ENCODE measurements at regions not wholly inside any gene's neighbourhood (a gene's known extent, or its start where the extent isn't known, plus 50 kb on each side); places are given as distances from the start of the nearest gene placed in this dataset.

- DNase-seq (ENCODE audit: low spot score): peak; percentile 51
These were observed 59.8 kb upstream of the PPP2R5A start for GRCh38 chr1:212225416-212225815.

DNA sequence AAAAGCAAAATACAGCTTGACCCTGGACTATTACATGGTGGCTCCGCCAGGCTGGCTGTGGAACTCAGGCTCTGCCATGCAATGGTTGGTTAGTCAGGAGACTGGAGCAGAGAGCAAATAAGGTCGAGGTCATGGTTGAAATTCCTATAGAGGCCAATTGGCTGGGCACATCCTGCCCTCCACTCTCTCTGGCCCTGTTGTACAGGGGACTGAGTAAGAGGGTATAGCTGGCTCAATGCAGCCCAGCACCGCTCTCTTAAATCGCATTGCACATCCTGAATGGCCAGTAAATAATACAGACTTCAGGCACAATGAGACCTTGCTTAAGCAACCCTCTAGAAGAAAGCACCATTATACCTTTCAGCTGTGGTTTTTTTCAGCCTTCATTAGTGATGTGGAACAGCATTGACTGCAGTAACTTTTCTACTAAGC lies 59.3 kb upstream of the PPP2R5A start:
- DNase-seq (ENCODE audit: low spot score): no peak

- DNase-seq (ENCODE audit: low spot score): no peak
These were observed 58.7 kb upstream of the PPP2R5A start for GRCh38 chr1:212226467-212226866.

DNA sequence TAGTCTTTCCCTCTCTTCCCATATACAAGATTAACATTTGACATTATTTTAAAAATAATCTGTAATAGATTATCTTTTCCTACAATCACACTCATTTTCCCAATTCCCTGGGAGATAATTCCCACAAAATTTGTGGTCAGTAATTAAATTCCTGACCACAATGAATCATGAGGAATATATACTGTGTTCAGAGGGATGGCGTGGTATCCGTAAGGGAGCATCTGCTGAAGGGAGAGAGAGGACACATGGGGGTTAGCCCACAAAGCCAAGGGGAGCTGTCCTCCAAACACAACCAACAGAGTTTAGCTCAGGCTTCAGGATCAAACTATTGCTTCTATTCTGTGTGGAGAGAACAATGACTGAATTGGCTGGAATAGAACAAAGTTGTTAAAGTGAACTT lies 57.1 kb upstream of the PPP2R5A start:
- DNase-seq (ENCODE audit: low spot score): no peak

DNA sequence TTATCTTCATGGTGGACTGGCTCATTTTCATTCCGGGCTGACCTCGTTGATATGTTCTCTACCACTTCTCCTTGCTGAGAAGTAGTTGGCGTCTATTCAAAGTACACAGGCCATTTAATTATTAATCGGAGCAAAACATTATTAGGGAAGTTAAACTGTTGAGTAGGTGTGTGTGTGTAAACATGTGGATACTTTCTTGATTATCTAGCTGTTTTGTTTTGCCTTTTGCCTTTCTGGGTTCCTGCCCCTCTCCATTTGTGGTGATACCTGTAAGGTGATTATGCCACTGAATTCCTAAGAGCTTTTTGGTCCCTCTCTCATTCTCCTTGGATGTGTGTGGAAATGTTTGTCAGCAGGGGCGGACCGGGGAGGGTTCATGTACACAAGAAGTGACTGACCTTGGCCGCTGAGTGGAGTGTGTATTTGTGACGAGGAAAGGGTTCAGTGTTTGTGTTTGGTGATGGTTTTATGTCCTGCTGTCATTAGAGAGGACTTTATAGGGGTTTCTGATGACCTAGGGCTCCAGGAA lies 56.6 kb upstream of the PPP2R5A start:
- DNase-seq (ENCODE audit: low spot score): no peak

DNA sequence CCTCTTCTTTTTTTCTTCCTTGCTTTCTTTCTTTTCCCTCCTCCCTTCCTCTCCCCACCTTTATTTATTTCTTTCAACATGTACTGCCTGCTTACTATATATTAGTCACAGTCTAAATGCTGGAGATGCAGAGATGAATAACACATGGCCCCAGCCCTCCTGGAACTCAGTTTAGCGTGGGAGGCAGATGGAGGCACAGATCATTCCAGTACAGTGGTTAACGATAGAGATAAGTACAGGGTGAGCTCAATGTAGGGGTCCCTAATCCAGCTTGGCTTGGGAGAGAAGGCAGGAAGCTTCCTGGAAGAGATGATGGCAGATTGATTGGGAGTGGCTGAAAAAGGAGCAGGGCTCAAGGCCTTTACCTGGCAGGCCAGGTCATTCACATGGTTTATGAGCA lies 55.6 kb upstream of the PPP2R5A start:
- no peak for DNase-seq (ENCODE audit: low spot score)

DNA sequence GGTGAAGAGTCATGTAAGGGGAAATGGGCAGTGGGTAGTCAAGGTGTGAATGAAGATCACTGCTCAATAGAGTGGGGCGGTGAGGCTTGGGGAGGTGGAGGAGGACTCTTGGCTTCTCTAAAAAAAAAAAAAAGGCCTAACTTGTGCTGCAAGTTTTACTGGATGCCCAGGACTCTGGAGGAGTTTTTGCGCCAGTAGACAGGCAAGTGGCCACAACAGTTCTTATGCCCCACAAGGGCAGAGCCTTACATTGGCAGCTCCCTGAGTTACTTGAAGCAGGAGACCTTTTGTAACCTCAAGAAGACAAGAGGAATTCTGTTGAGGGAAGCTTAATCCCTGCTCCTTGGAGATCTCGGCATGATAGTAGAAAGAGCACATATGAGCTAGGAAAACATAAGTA lies 54.9 kb upstream of the PPP2R5A start:
- DNase-seq (ENCODE audit: low spot score): no peak

GRCh38 chr1:212231372-212231771 lies 53.8 kb upstream of the PPP2R5A start:
- peak; percentile 17 for DNase-seq (ENCODE audit: low spot score)

DNA sequence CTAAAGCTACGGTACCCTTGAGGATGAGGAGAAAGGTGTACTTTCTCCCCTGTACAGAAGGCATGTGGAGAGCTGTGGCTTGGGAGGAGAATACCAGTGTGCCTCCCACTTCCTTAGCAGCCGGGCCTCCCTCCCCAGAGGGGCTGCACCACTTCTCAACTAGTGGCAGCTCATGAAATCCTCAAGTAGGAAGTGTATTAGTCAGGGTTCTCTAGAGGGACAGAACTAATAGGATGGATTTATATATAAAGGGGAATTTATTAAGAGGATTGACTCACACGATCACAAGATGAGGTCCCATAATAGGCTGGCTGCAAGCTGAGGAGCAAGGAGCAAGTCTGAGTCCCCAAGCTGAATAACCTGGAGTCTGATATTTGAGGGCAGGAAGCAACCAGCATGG lies 53.1 kb upstream of the PPP2R5A start:
- no peak for DNase-seq (ENCODE audit: low spot score)

- no peak for DNase-seq (ENCODE audit: low spot score)
These were observed 51.9 kb upstream of the PPP2R5A start for GRCh38 chr1:212233321-212233720.

- peak; percentile 30 for DNase-seq (ENCODE audit: low spot score)
These were observed 50.5 kb upstream of the PPP2R5A start for GRCh38 chr1:212234431-212235395.
